ENCODE measurements at regions not wholly inside any gene's neighbourhood (a gene's known extent, or its start where the extent isn't known, plus 50 kb on each side); places are given as distances from the start of the nearest gene placed in this dataset.
"Not testable (repeated sequence)": the region's sequence is repeated elsewhere in the genome, so short reads cannot be mapped to it uniquely, and the experiment has no call there.

- H3K9ac ChIP-seq (ENCODE audit: control insufficient read depth, insufficient read depth, low read length); H3K4me2 ChIP-seq (ENCODE audit: control insufficient read depth, insufficient read depth); H3K4me1 ChIP-seq (ENCODE audit: control insufficient read depth, insufficient read depth, low read length); H3K9me3 ChIP-seq (replicated peaks; ENCODE audit: control insufficient read depth, insufficient read depth, low read length); RAD21 ChIA-PET (ENCODE audit: unreplicated experiment); BruUV-seq (replicated peaks); FAIRE-seq; intact Hi-C loops (cut with micrococcal nuclease; ENCODE audit: unreplicated experiment); SMC1A ChIA-PET (ENCODE audit: uncharacterized antibody, unreplicated experiment); H3K27me3 ChIP-seq (replicated peaks in 1 of 2; ENCODE audit: control insufficient read depth in 2 of 2, insufficient read depth in 2 of 2, low read length in 1 of 2); CTCF ChIA-PET; ATAC-seq; in situ Hi-C loops (cut with MboI); DNase-seq (ENCODE audit: low read depth, low spot score); POLR2A ChIA-PET; H3K4me3 ChIP-seq; H4K20me1 ChIP-seq (ENCODE audit: control insufficient read depth, insufficient read depth); H3K27ac ChIP-seq (ENCODE audit: control insufficient read depth, insufficient read depth); H2AFZ ChIP-seq (ENCODE audit: control insufficient read depth, low read depth, low read length); H3K36me3 ChIP-seq (ENCODE audit: control insufficient read depth in 2 of 2, insufficient read depth in 2 of 2, low read length in 1 of 2); H3K79me2 ChIP-seq (ENCODE audit: control insufficient read depth, insufficient read depth, low read length): not testable (repeated sequence)
- WGBS (ENCODE audit: insufficient coverage, insufficient replicate concordance, low lambda C conversion rate, missing lambda C conversion rate) = 76% methylated on average over 16 of the region's 30 CpGs
These were observed 232.4 kb upstream of the MAGEB18 start for GRCh38 chrX:25905728-25906127.

- RAD21 ChIA-PET (ENCODE audit: unreplicated experiment) = no interaction called here
- no peaks in the 10 kb centered on the region for H3K36me3 ChIP-seq (ENCODE audit: control insufficient read depth in 2 of 2, insufficient read depth in 2 of 2, low read length in 1 of 2)
- DNase-seq (ENCODE audit: low read depth, low spot score) = no peak
- intact Hi-C loops (cut with micrococcal nuclease; ENCODE audit: unreplicated experiment) = no loop called here
- POLR2A ChIA-PET = no interaction called here
- no peak overlapping the region for H3K4me2 ChIP-seq (ENCODE audit: control insufficient read depth, insufficient read depth)
- in situ Hi-C loops (cut with MboI) = no loop called here
- no peak overlapping the region for H2AFZ ChIP-seq (ENCODE audit: control insufficient read depth, low read depth, low read length)
- H4K20me1 ChIP-seq (ENCODE audit: control insufficient read depth, insufficient read depth) = no peaks in the 10 kb centered on the region
- H3K27ac ChIP-seq (ENCODE audit: control insufficient read depth, insufficient read depth) = no peak overlapping the region
- H3K27me3 ChIP-seq (replicated peaks in 1 of 2; ENCODE audit: control insufficient read depth in 2 of 2, insufficient read depth in 2 of 2, low read length in 1 of 2) = no peaks in the 10 kb centered on the region
- WGBS (ENCODE audit: insufficient coverage, insufficient replicate concordance, low lambda C conversion rate, missing lambda C conversion rate) = 23% methylated on average over 3 of the region's 3 CpGs
- H3K9ac ChIP-seq (ENCODE audit: control insufficient read depth, insufficient read depth, low read length) = no peak overlapping the region
- no peaks in the 10 kb centered on the region for H3K4me1 ChIP-seq (ENCODE audit: control insufficient read depth, insufficient read depth, low read length)
- SMC1A ChIA-PET (ENCODE audit: uncharacterized antibody, unreplicated experiment) = no interaction called here
- TF ChIP-seq TCF3 (IDR thresholded peaks at IDR 0.05; ENCODE audit: borderline replicate concordance, insufficient read depth, low read depth, low read length) (no peak), SMAD5 (IDR thresholded peaks at IDR 0.05; ENCODE audit: low read depth) (no peak), SP1 (IDR thresholded peaks at IDR 0.05; ENCODE audit: low read depth, low read length) (no peak), MEF2A (IDR thresholded peaks at IDR 0.05; ENCODE audit: insufficient read depth, low read depth, low read length) (no peak), SRF (IDR thresholded peaks at IDR 0.05; ENCODE audit: low read depth in 2 of 2, low read length in 2 of 2) (no peak), STAT3 (IDR thresholded peaks at IDR 0.05; ENCODE audit: low read depth, low read length) (no peak), JUND (IDR thresholded peaks at IDR 0.05; ENCODE audit: low read depth, low read length) (no peak), ZNF592 (IDR thresholded peaks at IDR 0.05) (no peak), RBBP5 (conservative IDR thresholded peaks at IDR 0.05) (no peak), SUZ12 (IDR thresholded peaks at IDR 0.05; ENCODE audit: unreplicated experiment) (no peak), FOS (IDR thresholded peaks at IDR 0.05; ENCODE audit: borderline replicate concordance, extremely low read depth, insufficient read length) (no peak), GABPA (IDR thresholded peaks at IDR 0.05; ENCODE audit: low read depth) (no peak), IKZF2 (IDR thresholded peaks at IDR 0.05) (no peak), ESRRA (IDR thresholded peaks at IDR 0.05; ENCODE audit: low read length) (no peak), ATF7 (IDR thresholded peaks at IDR 0.05; ENCODE audit: low read depth) (no peak)
- no peak for ATAC-seq
- no peak for FAIRE-seq
- H3K79me2 ChIP-seq (ENCODE audit: control insufficient read depth, insufficient read depth, low read length) = no peaks in the 10 kb centered on the region
- CTCF ChIA-PET = no interaction called here
- H3K4me3 ChIP-seq = no peak overlapping the region
- no TSS peak for BruUV-seq (replicated peaks)
- H3K9me3 ChIP-seq (replicated peaks; ENCODE audit: control insufficient read depth, insufficient read depth, low read length) = no peaks in the 10 kb centered on the region
These were observed 212.2 kb upstream of the MAGEB18 start for GRCh38 chrX:25925946-25926345.
